ENCODE measurements at regions not wholly inside any gene's neighbourhood (a gene's known extent, or its start where the extent isn't known, plus 50 kb on each side); places are given as distances from the start of the nearest gene placed in this dataset.
"Not testable (repeated sequence)": the region's sequence is repeated elsewhere in the genome, so short reads cannot be mapped to it uniquely, and the experiment has no call there.

DNA sequence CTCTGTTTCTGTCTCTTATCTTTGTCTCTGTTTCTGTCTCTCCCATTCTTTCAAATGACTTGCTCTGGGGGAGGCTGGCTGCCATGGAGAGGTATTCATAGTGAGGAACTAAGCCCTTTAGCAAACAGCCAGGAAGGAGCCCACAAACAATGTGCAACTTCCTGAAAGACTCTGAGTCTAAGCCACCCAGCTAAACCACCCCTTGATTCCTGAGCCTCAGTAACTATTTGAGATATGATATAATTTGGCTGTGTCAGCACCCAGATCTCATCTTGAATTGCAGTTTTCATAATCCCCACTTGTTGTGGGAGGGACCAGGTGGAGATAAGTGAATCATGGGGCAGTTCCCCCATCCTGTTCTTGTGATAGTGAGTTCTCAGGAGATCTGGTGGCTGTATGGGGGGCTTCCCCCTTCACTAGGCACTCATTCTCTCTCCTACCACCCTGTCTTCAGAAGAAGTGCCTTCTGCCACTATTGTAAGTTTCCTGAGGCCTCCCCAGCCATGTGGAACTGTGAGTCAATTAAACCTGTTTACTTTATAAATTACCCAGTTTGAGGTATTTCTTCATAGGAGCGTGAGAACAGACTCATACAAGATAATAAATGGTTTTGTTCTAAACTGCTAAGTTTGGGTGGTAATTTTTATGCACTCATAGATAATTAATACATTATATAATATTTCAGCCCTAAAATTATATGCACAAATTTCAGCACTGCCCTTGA, 121.2 kb upstream of the FOXP2 start:
- TF ChIP-seq, protein P1, sequence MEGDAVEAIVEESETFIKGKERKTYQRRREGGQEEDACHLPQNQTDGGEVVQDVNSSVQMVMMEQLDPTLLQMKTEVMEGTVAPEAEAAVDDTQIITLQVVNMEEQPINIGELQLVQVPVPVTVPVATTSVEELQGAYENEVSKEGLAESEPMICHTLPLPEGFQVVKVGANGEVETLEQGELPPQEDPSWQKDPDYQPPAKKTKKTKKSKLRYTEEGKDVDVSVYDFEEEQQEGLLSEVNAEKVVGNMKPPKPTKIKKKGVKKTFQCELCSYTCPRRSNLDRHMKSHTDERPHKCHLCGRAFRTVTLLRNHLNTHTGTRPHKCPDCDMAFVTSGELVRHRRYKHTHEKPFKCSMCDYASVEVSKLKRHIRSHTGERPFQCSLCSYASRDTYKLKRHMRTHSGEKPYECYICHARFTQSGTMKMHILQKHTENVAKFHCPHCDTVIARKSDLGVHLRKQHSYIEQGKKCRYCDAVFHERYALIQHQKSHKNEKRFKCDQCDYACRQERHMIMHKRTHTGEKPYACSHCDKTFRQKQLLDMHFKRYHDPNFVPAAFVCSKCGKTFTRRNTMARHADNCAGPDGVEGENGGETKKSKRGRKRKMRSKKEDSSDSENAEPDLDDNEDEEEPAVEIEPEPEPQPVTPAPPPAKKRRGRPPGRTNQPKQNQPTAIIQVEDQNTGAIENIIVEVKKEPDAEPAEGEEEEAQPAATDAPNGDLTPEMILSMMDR (IDR thresholded peaks at IDR 0.05; ENCODE audit: borderline replicate concordance, insufficient read depth, low read depth, low read length) = no peak
- H3K4me3 ChIP-seq (ENCODE audit: low read depth, low read length) = no peak overlapping the region

DNA sequence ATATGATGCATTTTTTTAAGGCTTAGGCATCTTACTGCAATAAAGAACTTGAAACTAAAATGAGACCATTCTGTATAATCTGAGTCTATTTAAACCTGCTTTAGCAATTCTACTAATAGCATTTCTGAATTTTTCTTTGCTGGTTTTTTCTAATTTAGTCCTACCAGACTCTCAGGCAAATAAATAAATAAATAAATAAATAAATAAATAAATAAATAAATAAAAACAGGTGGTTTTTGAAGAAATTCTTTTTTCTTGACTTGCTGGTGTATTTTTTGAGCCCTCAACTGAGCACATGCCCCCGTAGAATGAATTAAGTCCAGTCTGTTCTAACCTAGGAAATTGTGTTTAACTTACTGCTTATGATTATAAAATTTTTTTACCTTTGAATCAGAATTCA, 134.7 kb upstream of the FOXP2 start:
- no peak overlapping the region for H3K4me3 ChIP-seq (ENCODE audit: low read depth, low read length)
- TF ChIP-seq, protein P1 (IDR thresholded peaks at IDR 0.05; ENCODE audit: borderline replicate concordance, insufficient read depth, low read depth, low read length) = no peak

DNA sequence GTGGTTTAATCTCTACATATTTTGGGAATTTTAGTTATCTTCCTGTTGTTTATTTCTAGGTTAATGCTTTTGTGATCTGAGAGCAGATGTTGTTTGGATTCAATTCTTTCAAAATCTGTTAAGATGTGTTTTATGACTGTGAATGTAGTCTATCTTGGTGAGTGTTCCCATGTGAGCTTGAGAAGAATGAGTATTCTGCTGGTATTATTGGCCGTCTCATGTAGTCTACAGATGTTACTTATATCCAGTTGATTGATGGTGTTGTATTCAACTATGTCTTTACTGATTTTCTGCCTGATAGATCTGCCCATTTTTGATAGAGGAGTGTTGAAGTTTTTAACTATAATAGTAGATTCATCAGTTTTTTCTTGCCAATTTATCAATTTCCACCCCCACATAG, 141.4 kb upstream of the FOXP2 start:
- H3K4me3 ChIP-seq (ENCODE audit: low read depth, low read length) = no peak overlapping the region
- TF ChIP-seq, protein P1 (IDR thresholded peaks at IDR 0.05; ENCODE audit: borderline replicate concordance, insufficient read depth, low read depth, low read length) = no peak

DNA sequence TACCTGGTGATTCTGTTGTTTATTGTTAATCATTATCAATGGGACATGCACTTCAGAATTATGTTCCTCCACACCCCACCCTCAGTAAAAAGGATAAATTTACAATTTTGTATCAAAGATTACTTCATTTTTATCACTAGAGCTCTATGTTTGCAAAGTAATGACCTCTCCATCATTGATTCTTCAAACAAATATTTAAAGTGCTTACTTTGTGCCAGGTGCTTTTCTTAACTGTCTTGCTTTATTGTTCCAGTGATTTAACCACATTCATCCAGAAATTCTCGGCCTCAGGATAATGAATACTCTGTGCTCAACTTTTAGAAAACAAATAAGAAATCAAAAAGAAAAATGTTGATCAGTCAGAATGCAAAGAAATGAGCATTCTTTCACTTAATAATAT, 144.9 kb upstream of the FOXP2 start:
- H3K4me3 ChIP-seq (ENCODE audit: low read depth, low read length) = no peak overlapping the region
- TF ChIP-seq, protein P1 (IDR thresholded peaks at IDR 0.05; ENCODE audit: borderline replicate concordance, insufficient read depth, low read depth, low read length) = no peak

DNA sequence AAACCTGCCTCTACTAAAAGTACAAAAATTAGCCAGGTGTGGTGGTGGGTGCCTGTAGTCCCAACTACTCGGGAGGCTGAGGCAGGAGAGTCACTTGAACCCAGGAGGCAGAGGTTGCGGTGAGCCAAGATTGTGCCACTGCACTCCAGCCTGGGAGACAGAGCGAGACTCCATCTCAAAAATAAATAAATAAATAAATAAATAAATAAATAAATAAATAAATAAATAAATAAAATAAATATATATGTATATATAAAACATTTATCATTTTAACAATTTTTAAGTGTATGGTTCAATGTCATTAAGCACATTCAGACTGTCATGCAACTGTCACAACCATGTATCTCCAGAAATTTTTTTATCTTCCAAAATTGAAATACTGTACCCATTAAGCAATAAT, 147.1 kb upstream of the FOXP2 start:
- not testable (repeated sequence) for H3K4me3 ChIP-seq (ENCODE audit: low read depth, low read length)

DNA sequence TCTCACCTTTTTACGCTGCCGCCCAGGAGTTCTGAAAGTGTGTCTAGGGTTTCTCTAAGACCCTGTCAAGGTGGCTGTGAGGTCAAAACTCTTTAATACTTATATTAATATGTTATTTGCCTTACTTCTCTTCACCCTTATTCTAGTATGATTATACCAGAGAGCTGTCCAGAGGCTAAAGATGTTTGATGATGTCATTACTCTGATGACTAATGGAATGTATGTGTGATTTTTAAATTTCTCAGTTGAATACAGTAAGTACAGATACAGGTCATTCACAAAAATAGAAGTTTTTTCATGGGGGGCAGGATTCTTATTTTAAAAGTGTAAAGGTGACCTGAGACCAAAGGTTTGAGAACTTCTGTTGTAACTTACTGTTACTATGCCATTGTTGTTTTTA, 150.6 kb upstream of the FOXP2 start:
- TF ChIP-seq, protein P1 (IDR thresholded peaks at IDR 0.05; ENCODE audit: borderline replicate concordance, insufficient read depth, low read depth, low read length) = no peak
- no peak overlapping the region for H3K4me3 ChIP-seq (ENCODE audit: low read depth, low read length)

DNA sequence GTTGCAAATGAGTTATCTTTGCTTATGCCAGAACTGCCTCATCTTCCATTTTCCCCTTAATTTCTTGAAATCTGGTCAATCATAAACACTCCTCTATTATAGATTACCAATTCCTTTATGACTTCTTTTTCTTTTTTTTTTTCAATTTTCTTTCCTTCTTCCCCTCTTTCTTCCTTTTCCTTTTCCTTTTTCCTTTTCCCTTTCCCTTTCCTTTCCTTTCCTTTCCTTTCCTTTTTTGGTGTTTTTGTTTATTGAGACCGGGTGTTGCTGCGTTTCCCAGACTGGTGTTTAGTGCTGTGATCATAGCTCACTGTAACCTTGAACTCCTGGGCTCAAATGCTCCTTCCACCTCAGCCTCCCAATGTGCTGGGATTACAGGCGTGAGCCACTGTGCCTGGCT, 151.4 kb upstream of the FOXP2 start:
- TF ChIP-seq, protein P1 (IDR thresholded peaks at IDR 0.05; ENCODE audit: borderline replicate concordance, insufficient read depth, low read depth, low read length) = no peak
- H3K4me3 ChIP-seq (ENCODE audit: low read depth, low read length) = no peak overlapping the region

Data from GM12875 (cell line).